CD4-positive, alpha-beta T cell (primary cell): ENCODE measurements at regions not wholly inside any gene's neighbourhood (a gene's known extent, or its start where the extent isn't known, plus 50 kb on each side); places are given as distances from the start of the nearest gene placed in this dataset.

Experiments
- ATAC-seq: fragments of 200-7000 bp; cut with Tn5 transposase; one replicate; pipeline ENCODE4 v1.10.0; 2022; ENCODE audit warnings: mild to moderate bottlenecking; ENCODE audit not compliant: poor library complexity
- CTCF ChIA-PET: fragments of 350-600 bp; sonication (Branson Sonifier 250); formaldehyde crosslinking; loops from one replicate; lab custom pipeline; 2021; ENCODE audit warnings: antibody characterized with exemption, inconsistent platforms; lab: Charles Lee
- POLR2A ChIA-PET: fragments of 350-600 bp; sonication (Branson Sonifier 250); formaldehyde crosslinking; loops from one replicate; lab custom pipeline; 2021; ENCODE audit warnings: antibody characterized with exemption, inconsistent platforms; lab: Charles Lee
- DNase-seq, 14 experiments: peaks; one replicate each; pipeline ENCODE4 v3.0.0-alpha.2; 2013 to 2020; ENCODE audit warnings: mixed read lengths in 2 of 14
- H3K27ac ChIP-seq, 2 donors: one replicate each; pipeline versions ENCODE4 v1.5.1 to v1.7.0; 2013; ENCODE audit warnings: low read length in 2 of 2, low read depth in 1 of 2, mild to moderate bottlenecking in 1 of 2
- H3K27me3 ChIP-seq, 2 experiments: 1 replicate in 1 of 2; 2 replicates in 1 of 2; pipeline versions ENCODE4 v1.6.1 to v1.7.0; 2013; ENCODE audit warnings: low read length in 2 of 2, control low read depth in 1 of 2, mild to moderate bottlenecking in 1 of 2, moderate library complexity in 1 of 2; ENCODE audit not compliant: insufficient read depth in 2 of 2, control insufficient read depth in 1 of 2
- H3K36me3 ChIP-seq: one replicate; pipeline ENCODE4 v1.6.1; 2013; ENCODE audit warnings: low read length, control low read depth; ENCODE audit not compliant: insufficient read depth
- H3K4me1 ChIP-seq: one replicate; pipeline ENCODE4 v1.6.1; 2013; ENCODE audit warnings: low read length, control low read depth; ENCODE audit not compliant: insufficient read depth
- H3K4me3 ChIP-seq: one replicate; pipeline ENCODE4 v1.5.1; 2013; ENCODE audit warnings: mild to moderate bottlenecking, low read length, moderate library complexity
- H3K9me3 ChIP-seq, 2 experiments: 1 replicate in 1 of 2; 2 replicates in 1 of 2; pipeline versions ENCODE4 v1.6.1 to v1.7.0; 2013; ENCODE audit warnings: low read length in 2 of 2, mild to moderate bottlenecking in 2 of 2, control low read depth in 1 of 2, moderate library complexity in 1 of 2; ENCODE audit not compliant: control insufficient read depth in 1 of 2, insufficient read depth in 1 of 2
- H3K27ac Mint-ChIP-seq: one replicate; pipeline ENCODE4 v1.8.0; 2020; ENCODE audit warnings: mixed read lengths
- H3K27me3 Mint-ChIP-seq: one replicate; pipeline ENCODE4 v1.8.0; 2021; ENCODE audit warnings: mixed read lengths
- H3K36me3 Mint-ChIP-seq: one replicate; pipeline ENCODE4 v1.8.0; 2021; ENCODE audit warnings: low read depth, mixed read lengths
- H3K4me1 Mint-ChIP-seq: one replicate; pipeline ENCODE4 v1.8.0; 2021; ENCODE audit warnings: low read depth, mixed read lengths
- H3K4me3 Mint-ChIP-seq: one replicate; pipeline ENCODE4 v1.8.0; 2020; ENCODE audit warnings: mild to moderate bottlenecking, mixed read lengths
- H3K9me3 Mint-ChIP-seq: one replicate; pipeline ENCODE4 v1.8.0; 2020; ENCODE audit warnings: mixed read lengths
- intact Hi-C, 2 experiments: fragments of 100-400 bp; cut with DNase I in 1 of 2; cut with micrococcal nuclease in 1 of 2; formaldehyde crosslinking; loops; one replicate each; pipeline versions ENCODE4 v1.15.1 to v1.9.0; 2023 to 2025; cut with DNase I, micrococcal nuclease
- TF ChIP-seq, protein P1 (sequence below): fragments of 200-600 bp; IDR thresholded peaks from one replicate; pipeline ENCODE4 v1.8.0; 2022; ENCODE audit warnings: antibody characterized with exemption, mild to moderate bottlenecking

DNA sequence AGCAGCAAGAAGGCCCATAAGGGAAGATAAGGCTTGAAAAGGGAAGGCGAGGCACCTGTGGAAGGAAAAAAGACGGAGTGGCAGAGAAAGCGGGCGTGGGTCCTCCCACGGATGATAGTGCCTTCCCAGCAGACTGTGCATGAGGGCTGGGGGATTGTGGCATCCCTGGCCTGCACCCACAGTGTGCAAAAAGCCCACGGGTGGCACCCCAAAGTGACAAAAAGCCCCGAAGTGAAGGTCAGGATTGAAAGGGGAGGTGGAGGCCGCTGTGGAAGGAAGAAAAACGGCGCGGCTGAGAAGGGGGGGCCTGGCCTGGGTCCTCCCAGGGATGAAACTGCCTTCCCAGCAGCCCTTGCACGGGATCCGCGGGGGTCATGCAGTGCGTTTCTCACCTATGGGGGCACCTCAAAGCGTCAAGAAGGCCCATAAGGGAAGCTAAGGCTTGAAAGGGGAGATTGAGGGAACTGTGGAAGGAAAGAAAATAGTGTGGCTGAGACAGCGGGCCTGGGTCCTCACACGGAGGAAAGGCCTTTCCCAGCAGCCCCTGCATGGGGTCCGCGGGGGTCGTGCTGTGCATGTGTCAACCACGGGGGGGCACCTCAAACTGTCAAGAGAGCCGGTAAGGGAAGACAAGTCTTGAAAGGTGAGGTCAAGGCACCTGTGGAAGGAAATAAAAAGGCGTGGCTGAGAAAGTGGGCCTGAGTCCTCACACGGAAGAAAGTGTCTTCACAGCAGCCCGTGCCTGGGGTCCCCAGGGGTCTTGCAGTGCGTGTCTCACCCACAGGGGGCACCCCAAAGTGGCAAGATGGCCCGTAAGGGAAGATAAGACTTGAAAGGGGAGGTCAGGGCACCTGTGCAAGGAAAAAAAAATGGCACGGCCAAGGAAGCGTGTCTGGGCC is 274.1 kb downstream of the ALG10 start:
- H3K27me3 ChIP-seq: no peaks in the 10 kb centered on the region
- Mint-ChIP-seq H3K27ac (no peak overlapping the region), H3K9me3 (no peaks in the 10 kb centered on the region), H3K4me1 (no peaks in the 10 kb centered on the region), H3K36me3 (peaks cover 20% of the 10 kb centered on the region), H3K27me3 (no peaks in the 10 kb centered on the region), H3K4me3 (no peak overlapping the region)
- no peaks in the 10 kb centered on the region for H3K4me1 ChIP-seq
- ATAC-seq (no peak), DNase-seq (peak in 1 of 14 experiments; percentile 15)
- ChIA-PET CTCF (no interaction called here), POLR2A (no interaction called here)
- intact Hi-C loops: no loop called here
- H3K36me3 ChIP-seq: no peaks in the 10 kb centered on the region
- peaks cover 32 to 100% of the 10 kb centered on the region in 2 experiments for H3K9me3 ChIP-seq
- H3K27ac ChIP-seq: no peak overlapping the region
- H3K4me3 ChIP-seq: no peak overlapping the region
- TF ChIP-seq, protein P1, sequence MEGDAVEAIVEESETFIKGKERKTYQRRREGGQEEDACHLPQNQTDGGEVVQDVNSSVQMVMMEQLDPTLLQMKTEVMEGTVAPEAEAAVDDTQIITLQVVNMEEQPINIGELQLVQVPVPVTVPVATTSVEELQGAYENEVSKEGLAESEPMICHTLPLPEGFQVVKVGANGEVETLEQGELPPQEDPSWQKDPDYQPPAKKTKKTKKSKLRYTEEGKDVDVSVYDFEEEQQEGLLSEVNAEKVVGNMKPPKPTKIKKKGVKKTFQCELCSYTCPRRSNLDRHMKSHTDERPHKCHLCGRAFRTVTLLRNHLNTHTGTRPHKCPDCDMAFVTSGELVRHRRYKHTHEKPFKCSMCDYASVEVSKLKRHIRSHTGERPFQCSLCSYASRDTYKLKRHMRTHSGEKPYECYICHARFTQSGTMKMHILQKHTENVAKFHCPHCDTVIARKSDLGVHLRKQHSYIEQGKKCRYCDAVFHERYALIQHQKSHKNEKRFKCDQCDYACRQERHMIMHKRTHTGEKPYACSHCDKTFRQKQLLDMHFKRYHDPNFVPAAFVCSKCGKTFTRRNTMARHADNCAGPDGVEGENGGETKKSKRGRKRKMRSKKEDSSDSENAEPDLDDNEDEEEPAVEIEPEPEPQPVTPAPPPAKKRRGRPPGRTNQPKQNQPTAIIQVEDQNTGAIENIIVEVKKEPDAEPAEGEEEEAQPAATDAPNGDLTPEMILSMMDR: no peak

- Mint-ChIP-seq H3K27ac (no peak overlapping the region), H3K36me3 (peaks cover 20% of the 10 kb centered on the region), H3K9me3 (no peaks in the 10 kb centered on the region), H3K27me3 (no peaks in the 10 kb centered on the region), H3K4me3 (no peak overlapping the region), H3K4me1 (no peaks in the 10 kb centered on the region)
- DNase-seq: no peak
- Histone ChIP-seq H3K9me3 (peaks cover 34 to 100% of the 10 kb centered on the region in 2 experiments), H3K27me3 (no peaks in the 10 kb centered on the region), H3K27ac (no peak overlapping the region), H3K4me1 (no peaks in the 10 kb centered on the region), H3K4me3 (no peak overlapping the region), H3K36me3 (no peaks in the 10 kb centered on the region)
- no peak for ATAC-seq
- intact Hi-C loops: no loop called here
- ChIA-PET CTCF (no interaction called here), POLR2A (no interaction called here)
- TF ChIP-seq, protein P1: no peak
Measured at GRCh38 chr12:34297126-34297789, 275.0 kb downstream of the ALG10 start.

DNA sequence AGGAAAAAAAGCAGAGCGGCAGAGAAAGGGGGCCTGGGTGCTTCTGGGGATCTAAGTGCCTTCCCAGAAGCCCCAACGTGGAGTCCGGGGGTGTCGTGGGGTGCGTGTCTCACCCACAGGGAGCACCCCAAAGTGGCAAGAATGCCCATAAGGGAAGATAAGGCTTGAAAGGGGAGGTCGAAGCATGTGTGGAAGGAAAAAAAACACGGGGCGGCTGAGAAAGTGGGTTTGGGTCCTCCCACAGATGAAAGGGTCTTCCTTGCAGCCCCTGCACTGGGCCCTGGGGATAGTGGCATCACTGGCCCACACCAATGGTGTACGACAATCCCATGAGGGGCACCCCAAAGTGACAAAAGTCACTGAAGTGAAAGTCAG is 275.5 kb downstream of the ALG10 start:
- no peak overlapping the region for H3K27ac Mint-ChIP-seq
- H3K27ac ChIP-seq: no peak overlapping the region
- H3K27me3 Mint-ChIP-seq: no peaks in the 10 kb centered on the region
- TF ChIP-seq, protein P1: no peak
- H3K36me3 ChIP-seq: no peaks in the 10 kb centered on the region
- no peak overlapping the region for H3K4me3 ChIP-seq
- ChIA-PET POLR2A (no interaction called here), CTCF (no interaction called here)
- peaks cover 20% of the 10 kb centered on the region for H3K36me3 Mint-ChIP-seq
- intact Hi-C loops: no loop called here
- H3K27me3 ChIP-seq: no peaks in the 10 kb centered on the region
- DNase-seq (no peak), ATAC-seq (no peak)
- H3K4me3 Mint-ChIP-seq: no peak overlapping the region
- H3K9me3 Mint-ChIP-seq: no peaks in the 10 kb centered on the region
- no peaks in the 10 kb centered on the region for H3K4me1 Mint-ChIP-seq
- H3K9me3 ChIP-seq: peaks cover 37 to 100% of the 10 kb centered on the region in 2 experiments
- no peaks in the 10 kb centered on the region for H3K4me1 ChIP-seq
